ENCODE measurements at regions not wholly inside any gene's neighbourhood (a gene's known extent, or its start where the extent isn't known, plus 50 kb on each side); places are given as distances from the start of the nearest gene placed in this dataset.

GRCh38 chr19:29400917-29401711 is 124.7 kb upstream of the VSTM2B start:
- H3K4me1 ChIP-seq (ENCODE audit: control insufficient read depth in 1 of 2, insufficient read depth in 2 of 2, low read length in 2 of 2) = no peaks in the 10 kb centered on the region
- intact Hi-C loops (cut with DNase I) = no loop called here
- no peak overlapping the region for H3K27ac ChIP-seq (ENCODE audit: low read depth in 1 of 2, low read length in 2 of 2)
- no peak overlapping the region for H3K4me3 ChIP-seq (ENCODE audit: low read length in 2 of 2)
- H3K36me3 ChIP-seq (ENCODE audit: control insufficient read depth in 1 of 2, insufficient read depth in 2 of 2, low read length in 1 of 2) = no peaks in the 10 kb centered on the region
- DNase-seq (no peak), ATAC-seq (ENCODE audit: low FRiP score) (no peak)
- 77 to 80% methylated on average over 23 of the region's 23 CpGs for WGBS, 2 donors
- H3K27me3 ChIP-seq (ENCODE audit: control insufficient read depth in 1 of 2, insufficient read depth in 2 of 2, low read length in 1 of 2) = no peaks in the 10 kb centered on the region
- H3K9me3 ChIP-seq (ENCODE audit: control insufficient read depth, low read length) = no peaks in the 10 kb centered on the region

- intact Hi-C loops (cut with DNase I) = no loop called here
- DNase-seq (no peak), ATAC-seq (ENCODE audit: low FRiP score) (no peak)
- WGBS, 2 donors = 52 to 61% methylated on average over 14 of the region's 14 CpGs
- H3K27me3 ChIP-seq (ENCODE audit: control insufficient read depth in 1 of 2, insufficient read depth in 2 of 2, low read length in 1 of 2) = no peaks in the 10 kb centered on the region
- H3K4me1 ChIP-seq (ENCODE audit: control insufficient read depth in 1 of 2, insufficient read depth in 2 of 2, low read length in 2 of 2) = no peaks in the 10 kb centered on the region
- H3K27ac ChIP-seq (ENCODE audit: low read depth in 1 of 2, low read length in 2 of 2) = no peak overlapping the region
- H3K9me3 ChIP-seq (ENCODE audit: control insufficient read depth, low read length) = no peaks in the 10 kb centered on the region
- no peaks in the 10 kb centered on the region for H3K36me3 ChIP-seq (ENCODE audit: control insufficient read depth in 1 of 2, insufficient read depth in 2 of 2, low read length in 1 of 2)
- no peak overlapping the region for H3K4me3 ChIP-seq (ENCODE audit: low read length in 2 of 2)
Measured at GRCh38 chr19:29401712-29402421, 123.9 kb upstream of the VSTM2B start.

DNA sequence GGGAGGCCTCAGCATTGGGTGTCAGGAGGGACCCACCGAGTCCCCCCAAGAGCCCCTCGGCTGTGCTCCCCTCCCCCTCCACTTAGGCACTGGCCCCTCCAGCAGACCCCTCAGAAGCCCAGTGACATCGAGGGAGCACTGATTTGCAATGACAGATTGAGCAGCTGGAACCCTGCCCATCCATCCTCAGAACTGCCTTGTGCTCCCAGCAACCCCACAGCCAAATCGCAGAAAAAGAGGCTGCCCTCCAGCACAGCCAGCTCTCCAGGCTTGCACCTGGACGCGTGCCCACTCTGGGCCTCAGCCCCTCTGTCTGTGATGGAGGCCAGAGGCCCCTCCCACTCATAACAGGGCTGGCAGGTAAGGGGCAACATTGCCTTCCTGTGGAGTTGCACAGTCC is 123.2 kb upstream of the VSTM2B start:
- no peak overlapping the region for H3K27ac ChIP-seq (ENCODE audit: low read depth in 1 of 2, low read length in 2 of 2)
- DNase-seq = no peak
- WGBS, 2 donors = 54 to 68% methylated on average over 6 of the region's 6 CpGs
- no peak overlapping the region for H3K4me3 ChIP-seq (ENCODE audit: low read length in 2 of 2)
- ATAC-seq (ENCODE audit: low FRiP score) = no peak
- H3K27me3 ChIP-seq (ENCODE audit: control insufficient read depth in 1 of 2, insufficient read depth in 2 of 2, low read length in 1 of 2) = no peaks in the 10 kb centered on the region
- H3K36me3 ChIP-seq (ENCODE audit: control insufficient read depth in 1 of 2, insufficient read depth in 2 of 2, low read length in 1 of 2) = no peaks in the 10 kb centered on the region
- H3K4me1 ChIP-seq (ENCODE audit: control insufficient read depth in 1 of 2, insufficient read depth in 2 of 2, low read length in 2 of 2) = no peaks in the 10 kb centered on the region
- H3K9me3 ChIP-seq (ENCODE audit: control insufficient read depth, low read length) = no peaks in the 10 kb centered on the region
- intact Hi-C loops (cut with DNase I) = no loop called here

GRCh38 chr19:29404015-29404414 is 121.8 kb upstream of the VSTM2B start:
- Histone ChIP-seq H3K27me3 (ENCODE audit: control insufficient read depth in 1 of 2, insufficient read depth in 2 of 2, low read length in 1 of 2) (no peaks in the 10 kb centered on the region), H3K4me3 (ENCODE audit: low read length in 2 of 2) (no peak overlapping the region), H3K36me3 (ENCODE audit: control insufficient read depth in 1 of 2, insufficient read depth in 2 of 2, low read length in 1 of 2) (no peaks in the 10 kb centered on the region), H3K27ac (ENCODE audit: low read depth in 1 of 2, low read length in 2 of 2) (no peak overlapping the region), H3K9me3 (ENCODE audit: control insufficient read depth, low read length) (no peaks in the 10 kb centered on the region), H3K4me1 (ENCODE audit: control insufficient read depth in 1 of 2, insufficient read depth in 2 of 2, low read length in 2 of 2) (no peaks in the 10 kb centered on the region)
- no peak for DNase-seq
- intact Hi-C loops (cut with DNase I) = no loop called here
- no peak for ATAC-seq (ENCODE audit: low FRiP score)
- 92 to 93% methylated on average over 8 of the region's 8 CpGs for WGBS, 2 donors

DNA sequence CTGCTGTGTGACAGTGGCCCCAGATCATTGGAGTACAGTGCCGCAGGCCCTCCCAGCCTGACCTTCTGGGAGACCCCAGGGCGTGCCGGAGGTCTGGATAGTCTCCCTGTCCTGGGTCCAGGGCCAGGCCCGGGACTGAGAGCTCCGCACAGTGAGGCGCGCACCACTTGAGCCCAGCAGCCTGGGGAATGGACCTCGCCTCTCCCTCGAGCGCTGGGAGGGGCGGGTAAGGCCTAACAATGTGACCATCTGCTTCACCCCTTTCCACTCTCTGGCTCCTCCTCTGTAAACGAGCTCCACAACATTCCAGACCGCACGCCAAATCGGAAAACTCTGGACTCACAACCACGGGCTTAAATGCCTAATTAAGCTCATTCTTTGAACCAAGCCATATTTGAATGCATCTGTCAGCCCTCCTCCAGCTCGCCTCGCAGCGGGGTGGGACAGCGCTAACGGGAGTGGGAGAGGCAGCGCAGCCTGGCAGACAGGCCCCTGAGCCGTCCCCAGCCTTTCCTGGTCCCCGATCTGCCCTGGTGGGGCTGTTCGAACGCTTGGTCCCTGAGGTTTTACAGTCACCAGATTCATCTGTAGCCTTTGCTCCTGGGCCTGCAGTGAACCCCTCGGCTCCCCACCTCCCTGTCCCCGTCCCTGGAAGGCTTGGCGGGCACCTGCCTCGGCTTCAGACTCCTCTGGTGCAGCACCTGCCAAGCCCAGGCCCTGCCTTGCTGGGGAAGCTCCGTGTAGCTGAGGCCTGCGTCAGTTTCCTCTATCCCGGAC is 120.7 kb upstream of the VSTM2B start:
- no peaks in the 10 kb centered on the region for H3K4me1 ChIP-seq (ENCODE audit: control insufficient read depth in 1 of 2, insufficient read depth in 2 of 2, low read length in 2 of 2)
- ATAC-seq (ENCODE audit: low FRiP score) (peak; percentile 33), DNase-seq (no peak)
- no peaks in the 10 kb centered on the region for H3K27me3 ChIP-seq (ENCODE audit: control insufficient read depth in 1 of 2, insufficient read depth in 2 of 2, low read length in 1 of 2)
- H3K4me3 ChIP-seq (ENCODE audit: low read length in 2 of 2) = no peak overlapping the region
- H3K9me3 ChIP-seq (ENCODE audit: control insufficient read depth, low read length) = no peaks in the 10 kb centered on the region
- 39 to 44% methylated on average over 33 of the region's 33 CpGs for WGBS, 2 donors
- intact Hi-C loops (cut with DNase I) = no loop called here
- H3K27ac ChIP-seq (ENCODE audit: low read depth in 1 of 2, low read length in 2 of 2) = no peak overlapping the region
- H3K36me3 ChIP-seq (ENCODE audit: control insufficient read depth in 1 of 2, insufficient read depth in 2 of 2, low read length in 1 of 2) = no peaks in the 10 kb centered on the region

DNA sequence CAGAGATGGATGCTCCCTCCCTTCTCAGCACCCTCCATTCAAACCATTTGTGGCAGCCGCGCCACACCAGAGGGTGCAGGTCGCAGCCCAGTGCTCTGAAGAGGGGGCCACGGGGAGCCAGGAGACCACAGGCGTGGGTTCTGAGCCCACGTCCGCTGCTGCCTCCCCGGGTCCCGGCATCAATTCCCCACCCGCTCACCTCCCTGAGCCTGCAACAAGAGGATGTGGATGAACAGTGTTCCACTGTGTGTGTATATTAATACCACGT is 120.1 kb upstream of the VSTM2B start:
- intact Hi-C loops (cut with DNase I) = no loop called here
- Histone ChIP-seq H3K9me3 (ENCODE audit: control insufficient read depth, low read length) (no peaks in the 10 kb centered on the region), H3K27me3 (ENCODE audit: control insufficient read depth in 1 of 2, insufficient read depth in 2 of 2, low read length in 1 of 2) (no peaks in the 10 kb centered on the region), H3K4me1 (ENCODE audit: control insufficient read depth in 1 of 2, insufficient read depth in 2 of 2, low read length in 2 of 2) (no peaks in the 10 kb centered on the region), H3K36me3 (ENCODE audit: control insufficient read depth in 1 of 2, insufficient read depth in 2 of 2, low read length in 1 of 2) (no peaks in the 10 kb centered on the region), H3K4me3 (ENCODE audit: low read length in 2 of 2) (no peak overlapping the region), H3K27ac (ENCODE audit: low read depth in 1 of 2, low read length in 2 of 2) (no peak overlapping the region)
- DNase-seq (no peak), ATAC-seq (ENCODE audit: low FRiP score) (no peak)
- 85 to 92% methylated on average over 11 of the region's 11 CpGs for WGBS, 2 donors

DNA sequence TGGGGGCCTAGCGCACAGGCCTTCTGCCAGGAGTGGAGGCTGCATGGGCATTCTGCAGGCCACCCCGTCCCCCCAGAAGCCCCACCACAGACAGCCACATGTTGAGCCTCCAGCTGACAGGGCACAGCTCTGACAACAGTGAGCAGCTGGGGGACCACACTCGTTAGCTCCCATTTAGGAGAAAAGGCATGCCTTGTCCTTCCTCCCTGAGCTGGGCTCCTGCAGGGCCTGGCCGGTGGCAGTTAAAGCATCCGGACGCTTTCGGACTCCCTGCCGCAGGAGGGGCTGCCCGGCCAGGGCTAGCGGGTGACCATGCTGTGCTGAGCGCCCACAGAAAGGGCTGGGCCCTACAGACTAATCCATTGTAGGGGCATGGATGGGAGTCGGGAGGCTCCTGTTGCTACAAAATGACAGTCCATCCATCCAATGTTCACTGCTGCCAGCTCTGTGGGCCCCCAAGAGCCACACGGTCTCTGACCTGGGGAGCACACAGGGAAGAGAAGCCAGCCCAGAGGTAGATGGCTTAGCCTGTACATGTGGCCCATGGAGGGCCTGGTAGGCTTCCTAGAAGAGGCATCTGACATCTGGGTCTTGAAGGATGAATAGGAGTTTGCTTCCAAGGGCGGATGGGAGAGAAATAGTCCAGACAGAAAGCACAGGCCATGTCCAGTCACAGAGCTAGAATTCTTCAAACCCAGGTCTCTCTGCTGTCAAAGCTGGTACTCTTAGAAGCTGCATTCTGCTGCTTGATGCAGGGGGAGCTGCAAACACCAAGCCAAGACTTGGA is 116.5 kb upstream of the VSTM2B start:
- Histone ChIP-seq H3K4me3 (ENCODE audit: low read length in 2 of 2) (no peak overlapping the region), H3K27me3 (ENCODE audit: control insufficient read depth in 1 of 2, insufficient read depth in 2 of 2, low read length in 1 of 2) (no peaks in the 10 kb centered on the region), H3K9me3 (ENCODE audit: control insufficient read depth, low read length) (no peaks in the 10 kb centered on the region), H3K27ac (ENCODE audit: low read depth in 1 of 2, low read length in 2 of 2) (no peak overlapping the region), H3K36me3 (ENCODE audit: control insufficient read depth in 1 of 2, insufficient read depth in 2 of 2, low read length in 1 of 2) (no peaks in the 10 kb centered on the region), H3K4me1 (ENCODE audit: control insufficient read depth in 1 of 2, insufficient read depth in 2 of 2, low read length in 2 of 2) (no peaks in the 10 kb centered on the region)
- no peak for DNase-seq
- intact Hi-C loops (cut with DNase I) = no loop called here
- 93 to 95% methylated on average over 14 of the region's 14 CpGs for WGBS, 2 donors
- no peak for ATAC-seq (ENCODE audit: low FRiP score)

DNA sequence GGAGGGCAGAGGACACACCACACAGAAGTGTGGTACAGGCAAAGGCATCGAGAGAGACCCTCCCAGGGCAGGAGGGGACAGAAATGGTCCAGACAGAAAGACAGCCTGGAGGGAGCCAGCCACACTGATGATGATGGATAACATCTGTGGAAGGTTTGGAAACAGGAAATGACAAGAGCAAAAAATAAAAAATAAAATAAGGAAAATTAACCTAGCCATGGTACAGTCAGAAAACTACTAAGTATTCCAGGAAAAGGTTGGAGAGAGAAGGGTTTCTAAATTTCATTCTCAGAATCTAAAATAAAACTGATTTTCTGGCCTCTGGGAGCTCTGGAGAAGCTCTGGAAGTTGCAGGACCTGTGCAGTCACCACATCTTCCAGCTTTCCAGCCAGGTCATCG is 115.2 kb upstream of the VSTM2B start:
- Histone ChIP-seq H3K27me3 (ENCODE audit: control insufficient read depth in 1 of 2, insufficient read depth in 2 of 2, low read length in 1 of 2) (no peaks in the 10 kb centered on the region), H3K4me1 (ENCODE audit: control insufficient read depth in 1 of 2, insufficient read depth in 2 of 2, low read length in 2 of 2) (no peaks in the 10 kb centered on the region), H3K36me3 (ENCODE audit: control insufficient read depth in 1 of 2, insufficient read depth in 2 of 2, low read length in 1 of 2) (no peaks in the 10 kb centered on the region), H3K9me3 (ENCODE audit: control insufficient read depth, low read length) (no peaks in the 10 kb centered on the region), H3K4me3 (ENCODE audit: low read length in 2 of 2) (no peak overlapping the region), H3K27ac (ENCODE audit: low read depth in 1 of 2, low read length in 2 of 2) (no peak overlapping the region)
- DNase-seq (no peak), ATAC-seq (ENCODE audit: low FRiP score) (no peak)
- intact Hi-C loops (cut with DNase I) = no loop called here
- 56% methylated on average over 2 of the region's 2 CpGs for WGBS, 2 donors

Data from aorta (tissue), 5 donors.